Esophagus muscularis mucosa (tissue), 4 donors: ENCODE measurements at regions not wholly inside any gene's neighbourhood (a gene's known extent, or its start where the extent isn't known, plus 50 kb on each side); places are given as distances from the start of the nearest gene placed in this dataset.
"Not testable (repeated sequence)": the region's sequence is repeated elsewhere in the genome, so short reads cannot be mapped to it uniquely, and the experiment has no call there.

Experiments used
- CTCF ChIP-seq, 3 experiments: fragments of 200-600 bp in 2 of 3; fragments of 450-650 bp in 1 of 3; sonication (generic) in 2 of 3; IDR thresholded peaks; one replicate each; pipeline ENCODE4 v1.5.1; 2017 to 2019; ENCODE audit warnings: antibody characterized with exemption in 3 of 3, mild to moderate bottlenecking in 2 of 3, moderate library complexity in 1 of 3
- EP300 ChIP-seq: sonication (generic); formaldehyde crosslinking; IDR thresholded peaks from one replicate; pipeline ENCODE4 v1.6.1; 2017; ENCODE audit warnings: antibody characterized with exemption
- POLR2A ChIP-seq: fragments of 450-650 bp; IDR thresholded peaks from one replicate; pipeline ENCODE4 v1.6.1; 2017; ENCODE audit warnings: antibody characterized with exemption, moderate library complexity, mild to moderate bottlenecking, low read depth
- POLR2AphosphoS5 ChIP-seq, 2 donors: sonication (generic); formaldehyde crosslinking; IDR thresholded peaks; one replicate each; pipeline ENCODE4 v1.6.1; 2017; ENCODE audit warnings: antibody characterized with exemption in 2 of 2

GRCh38 chr17:21572148-21572547, 120.2 kb upstream of the KCNJ18 start:
- not testable (repeated sequence) for TF ChIP-seq CTCF (IDR thresholded peaks at IDR 0.05); POLR2AphosphoS5 (IDR thresholded peaks at IDR 0.05); EP300; POLR2A
